CD4-positive, CD25-positive, alpha-beta regulatory T cell (primary cell): ENCODE measurements at regions not wholly inside any gene's neighbourhood (a gene's known extent, or its start where the extent isn't known, plus 50 kb on each side); places are given as distances from the start of the nearest gene placed in this dataset.
"Not testable (repeated sequence)": the region's sequence is repeated elsewhere in the genome, so short reads cannot be mapped to it uniquely, and the experiment has no call there.

Source experiments
- ATAC-seq, 2 donors: fragments of 150-1000 bp; cut with Tn5 transposase; one replicate each; pipeline ENCODE4 v1.10.0; 2021; ENCODE audit warnings: low read depth in 2 of 2, moderate number of reproducible peaks in 2 of 2, moderate library complexity in 1 of 2
- DNase-seq, 3 donors: peaks; one replicate each; pipeline versions ENCODE4 v3.0.0 to v3.0.0-alpha.2; 2012 to 2022; ENCODE audit warnings: mixed read lengths in 1 of 3
- H3K27ac ChIP-seq: one replicate; pipeline ENCODE4 v1.7.0; 2013; ENCODE audit warnings: mild to moderate bottlenecking, low read length; ENCODE audit not compliant: insufficient read depth, poor library complexity, severe bottlenecking
- H3K27me3 ChIP-seq: one replicate; pipeline ENCODE4 v1.7.0; 2013; ENCODE audit warnings: low read length; ENCODE audit not compliant: control insufficient read depth, insufficient read depth
- H3K36me3 ChIP-seq: one replicate; pipeline ENCODE4 v1.7.0; 2013; ENCODE audit warnings: mild to moderate bottlenecking, low read length, moderate library complexity; ENCODE audit not compliant: control insufficient read depth, insufficient read depth
- H3K4me1 ChIP-seq: 2 replicates; pipeline ENCODE4 v1.7.0; 2013; ENCODE audit warnings: mild to moderate bottlenecking, low read length; ENCODE audit not compliant: insufficient read depth, control insufficient read depth, poor library complexity, severe bottlenecking
- H3K4me3 ChIP-seq: one replicate; pipeline ENCODE4 v1.7.0; 2013; ENCODE audit warnings: low read depth, mild to moderate bottlenecking, low read length, moderate library complexity
- H3K9me3 ChIP-seq, 2 experiments: 1 replicate in 1 of 2; 2 replicates in 1 of 2; pipeline ENCODE4 v1.7.0; 2013; ENCODE audit warnings: low read length in 2 of 2, mild to moderate bottlenecking in 1 of 2, moderate library complexity in 1 of 2; ENCODE audit not compliant: control insufficient read depth in 2 of 2
- H3K27ac Mint-ChIP-seq, 3 donors: one replicate each; pipeline ENCODE4 v1.8.0; 2020 to 2022; ENCODE audit warnings: mild to moderate bottlenecking in 3 of 3, mixed read lengths in 3 of 3, moderate library complexity in 2 of 3
- H3K27me3 Mint-ChIP-seq: one replicate; pipeline ENCODE4 v1.8.0; 2022; ENCODE audit warnings: mild to moderate bottlenecking, mixed read lengths
- H3K36me3 Mint-ChIP-seq: one replicate; pipeline ENCODE4 v1.8.0; 2020; ENCODE audit warnings: mixed read lengths
- H3K4me1 Mint-ChIP-seq, 4 donors: one replicate each; pipeline ENCODE4 v1.8.0; 2020 to 2022; ENCODE audit warnings: mixed read lengths in 4 of 4, mild to moderate bottlenecking in 1 of 4
- H3K4me3 Mint-ChIP-seq, 4 donors: one replicate each; pipeline ENCODE4 v1.8.0; 2020 to 2022; ENCODE audit warnings: mild to moderate bottlenecking in 4 of 4, mixed read lengths in 4 of 4, moderate library complexity in 3 of 4
- H3K9me3 Mint-ChIP-seq, 7 donors: one replicate each; pipeline ENCODE4 v1.8.0; 2020 to 2022; ENCODE audit warnings: mixed read lengths in 7 of 7, mild to moderate bottlenecking in 3 of 7, moderate library complexity in 2 of 7

GRCh38 chr10:29224631-29225030 is 64.2 kb upstream of the LYZL1 start:
- ATAC-seq (no peak), DNase-seq (no peak)
- no peaks in the 10 kb centered on the region for H3K9me3 ChIP-seq
- Mint-ChIP-seq H3K27me3 (peaks cover 4% of the 10 kb centered on the region), H3K27ac (no peak overlapping the region), H3K4me1 (no peaks in the 10 kb centered on the region), H3K9me3 (peaks cover 0 to 5% (median 0%) of the 10 kb centered on the region in 7 donors), H3K4me3 (no peak overlapping the region), H3K36me3 (no peaks in the 10 kb centered on the region)
- H3K27me3 ChIP-seq, result no peaks in the 10 kb centered on the region
- no peak overlapping the region for H3K4me3 ChIP-seq
- H3K27ac ChIP-seq, result no peak overlapping the region
- no peaks in the 10 kb centered on the region for H3K36me3 ChIP-seq
- H3K4me1 ChIP-seq, result no peaks in the 10 kb centered on the region

DNA sequence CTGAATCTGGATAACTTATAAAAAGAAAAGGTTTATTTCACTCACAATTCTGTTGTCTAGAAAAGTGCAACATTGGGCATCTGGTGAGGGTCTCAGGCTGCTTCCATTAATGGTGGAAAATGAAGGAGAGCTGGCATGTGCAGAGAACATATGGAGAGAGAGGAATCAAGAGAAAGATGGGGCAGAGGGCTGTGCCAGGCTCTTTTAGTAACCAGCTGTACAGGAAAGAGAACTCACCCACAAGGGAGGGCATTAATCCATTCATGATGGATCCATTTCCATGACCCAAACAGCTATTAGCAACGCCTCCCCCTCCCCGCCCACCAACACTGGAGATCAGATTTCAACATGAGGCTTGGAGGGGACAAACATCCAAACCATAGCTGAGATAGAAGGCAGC is 61.7 kb upstream of the LYZL1 start:
- no peak for ATAC-seq
- Mint-ChIP-seq H3K36me3 (no peaks in the 10 kb centered on the region), H3K9me3 (peaks cover 0 to 5% (median 0%) of the 10 kb centered on the region in 7 donors), H3K27ac (no peak overlapping the region), H3K4me3 (no peak overlapping the region), H3K27me3 (peaks cover 4% of the 10 kb centered on the region), H3K4me1 (no peaks in the 10 kb centered on the region)
- Histone ChIP-seq H3K27me3 (no peaks in the 10 kb centered on the region), H3K4me1 (no peaks in the 10 kb centered on the region), H3K9me3 (no peaks in the 10 kb centered on the region), H3K27ac (no peak overlapping the region), H3K4me3 (no peak overlapping the region), H3K36me3 (no peaks in the 10 kb centered on the region)
- DNase-seq, result no peak

DNA sequence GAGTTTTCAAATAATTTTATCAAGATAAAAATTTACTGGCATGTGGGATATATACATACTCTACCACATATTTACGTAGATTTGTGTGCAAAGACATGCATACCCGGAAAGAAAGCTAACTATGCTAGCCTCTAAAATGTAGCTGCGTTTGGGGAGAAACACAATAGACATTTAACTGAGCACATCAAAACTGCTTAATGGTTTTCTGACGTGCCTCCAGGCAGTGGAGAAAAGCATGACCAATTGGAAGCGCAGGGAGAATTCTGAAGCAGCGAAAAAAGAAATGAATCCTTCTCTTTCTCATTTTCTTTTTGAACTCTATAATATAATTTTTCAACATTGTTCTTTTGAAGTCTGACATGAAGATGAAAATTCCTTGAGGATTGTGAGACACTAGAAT is 60.3 kb upstream of the LYZL1 start:
- no peak overlapping the region for H3K27ac Mint-ChIP-seq
- H3K36me3 Mint-ChIP-seq, result no peaks in the 10 kb centered on the region
- H3K4me3 Mint-ChIP-seq, result no peak overlapping the region
- peaks cover 0 to 5% (median 0%) of the 10 kb centered on the region in 7 donors for H3K9me3 Mint-ChIP-seq
- DNase-seq, result no peak
- no peaks in the 10 kb centered on the region for H3K4me1 ChIP-seq
- H3K4me1 Mint-ChIP-seq, result no peaks in the 10 kb centered on the region
- H3K9me3 ChIP-seq, result no peaks in the 10 kb centered on the region
- no peaks in the 10 kb centered on the region for H3K36me3 ChIP-seq
- H3K27me3 Mint-ChIP-seq, result no peaks in the 10 kb centered on the region
- no peaks in the 10 kb centered on the region for H3K27me3 ChIP-seq
- ATAC-seq, result no peak
- no peak overlapping the region for H3K4me3 ChIP-seq
- H3K27ac ChIP-seq, result no peak overlapping the region

DNA sequence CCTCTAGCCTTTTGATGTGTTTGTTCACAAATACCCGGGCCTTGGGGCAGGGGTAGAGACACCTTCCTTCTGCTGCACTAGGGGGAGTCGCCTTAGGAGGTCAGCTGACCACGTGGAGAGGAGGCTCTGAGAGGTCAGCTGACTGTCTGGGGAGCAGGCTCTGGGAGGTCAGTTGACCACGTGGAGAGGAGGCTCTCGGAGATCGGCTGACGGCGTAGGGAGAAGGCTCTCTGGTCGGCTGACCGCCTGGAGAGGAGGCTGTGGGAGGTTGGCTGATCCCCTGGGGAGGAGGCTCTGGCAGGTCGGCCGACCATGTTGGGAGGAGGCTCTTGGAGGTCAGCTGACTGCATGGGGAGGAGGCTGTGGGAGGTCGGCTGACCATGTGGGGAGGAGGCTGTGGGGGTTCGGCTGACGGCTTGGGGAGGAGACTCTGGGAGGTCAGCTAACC is 59.6 kb upstream of the LYZL1 start:
- Histone ChIP-seq H3K9me3 (no peaks in the 10 kb centered on the region), H3K27me3 (no peaks in the 10 kb centered on the region), H3K4me3 (no peak overlapping the region), H3K4me1 (no peaks in the 10 kb centered on the region), H3K27ac (no peak overlapping the region), H3K36me3 (no peaks in the 10 kb centered on the region)
- Mint-ChIP-seq H3K27ac (no peak overlapping the region), H3K27me3 (no peaks in the 10 kb centered on the region), H3K9me3 (peaks cover 0 to 5% (median 0%) of the 10 kb centered on the region in 7 donors), H3K4me1 (no peaks in the 10 kb centered on the region), H3K36me3 (no peaks in the 10 kb centered on the region), H3K4me3 (no peak overlapping the region)
- DNase-seq, result no peak
- ATAC-seq, result no peak

DNA sequence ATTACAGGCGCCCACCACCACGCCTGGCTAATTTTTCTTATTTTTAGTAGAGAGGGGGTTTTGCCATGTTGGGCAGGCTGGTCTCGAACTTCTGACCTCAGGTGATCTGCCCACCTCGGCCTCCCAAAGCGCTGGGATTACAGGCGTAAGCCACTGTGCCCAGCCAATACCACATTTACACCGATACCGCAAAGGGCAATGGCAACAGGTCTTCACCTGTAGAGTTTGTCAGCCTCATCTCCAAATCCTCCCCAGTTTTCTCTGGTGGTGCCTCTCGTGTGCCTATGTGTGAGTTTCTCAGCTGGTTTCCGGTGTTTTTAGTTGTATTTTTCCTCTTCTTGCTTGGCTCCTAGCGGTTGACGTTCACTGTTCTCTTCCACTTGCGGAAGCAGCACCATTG is 52.0 kb upstream of the LYZL1 start:
- H3K27me3 ChIP-seq, H3K9me3 ChIP-seq, H3K4me3 ChIP-seq, H3K27ac ChIP-seq, H3K36me3 ChIP-seq, ATAC-seq, H3K27me3 Mint-ChIP-seq, H3K9me3 Mint-ChIP-seq, H3K4me1 Mint-ChIP-seq, DNase-seq, H3K36me3 Mint-ChIP-seq, H3K4me1 ChIP-seq, H3K27ac Mint-ChIP-seq: not testable (repeated sequence)
- peak overlapping the region in 1 of 4 donors; percentile 51 for H3K4me3 Mint-ChIP-seq

DNA sequence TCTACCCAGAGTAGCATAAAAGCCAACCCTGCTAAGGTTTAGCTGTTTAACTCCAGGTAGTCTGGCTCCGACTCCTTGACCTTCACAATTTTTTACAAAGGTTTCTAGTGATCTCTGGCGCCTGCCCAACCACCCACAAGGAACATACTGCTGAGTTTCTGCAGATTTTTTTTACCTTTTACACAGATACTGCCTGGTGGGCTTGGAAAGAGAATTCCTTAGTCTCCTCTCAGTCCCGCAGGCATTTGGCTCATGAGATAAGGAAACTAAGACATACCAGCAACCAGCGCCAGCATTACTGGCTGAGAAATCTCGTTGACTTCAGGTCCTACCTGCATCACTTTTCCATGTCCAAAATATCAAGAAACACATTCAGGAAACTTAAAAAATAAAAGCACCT is 51.1 kb upstream of the LYZL1 start:
- Mint-ChIP-seq H3K36me3 (no peaks in the 10 kb centered on the region), H3K27ac (no peak overlapping the region), H3K9me3 (peaks cover 0 to 1% (median 0%) of the 10 kb centered on the region in 7 donors), H3K4me3 (no peak overlapping the region), H3K27me3 (peaks cover 4% of the 10 kb centered on the region), H3K4me1 (no peaks in the 10 kb centered on the region)
- Histone ChIP-seq H3K27ac (no peak overlapping the region), H3K27me3 (no peaks in the 10 kb centered on the region), H3K4me3 (no peak overlapping the region), H3K9me3 (no peaks in the 10 kb centered on the region), H3K36me3 (no peaks in the 10 kb centered on the region), H3K4me1 (no peaks in the 10 kb centered on the region)
- ATAC-seq (no peak), DNase-seq (no peak)

GRCh38 chr10:29238523-29239135 is 50.2 kb upstream of the LYZL1 start:
- Mint-ChIP-seq H3K4me1 (no peaks in the 10 kb centered on the region), H3K4me3 (no peak overlapping the region), H3K27me3 (peaks cover 4% of the 10 kb centered on the region), H3K27ac (no peak overlapping the region), H3K36me3 (no peaks in the 10 kb centered on the region), H3K9me3 (peaks cover 0 to 1% (median 0%) of the 10 kb centered on the region in 7 donors)
- ATAC-seq, result no peak
- H3K4me1 ChIP-seq, result no peaks in the 10 kb centered on the region
- H3K9me3 ChIP-seq, result no peaks in the 10 kb centered on the region
- H3K4me3 ChIP-seq, result no peak overlapping the region
- no peaks in the 10 kb centered on the region for H3K36me3 ChIP-seq
- no peak for DNase-seq
- no peaks in the 10 kb centered on the region for H3K27me3 ChIP-seq
- H3K27ac ChIP-seq, result no peak overlapping the region
